Stimulated activated naive CD4-positive, alpha-beta T cell (primary cell): ENCODE measurements at regions not wholly inside any gene's neighbourhood (a gene's known extent, or its start where the extent isn't known, plus 50 kb on each side); places are given as distances from the start of the nearest gene placed in this dataset.
A peak's percentile ranks its signal among the peaks of the same experiment; 100 is the strongest.

ENCODE experiments used
- DNase-seq, 6 experiments: peaks; one replicate each; lab custom pipeline; 2025; lab: John Stamatoyannopoulos, UW

DNA sequence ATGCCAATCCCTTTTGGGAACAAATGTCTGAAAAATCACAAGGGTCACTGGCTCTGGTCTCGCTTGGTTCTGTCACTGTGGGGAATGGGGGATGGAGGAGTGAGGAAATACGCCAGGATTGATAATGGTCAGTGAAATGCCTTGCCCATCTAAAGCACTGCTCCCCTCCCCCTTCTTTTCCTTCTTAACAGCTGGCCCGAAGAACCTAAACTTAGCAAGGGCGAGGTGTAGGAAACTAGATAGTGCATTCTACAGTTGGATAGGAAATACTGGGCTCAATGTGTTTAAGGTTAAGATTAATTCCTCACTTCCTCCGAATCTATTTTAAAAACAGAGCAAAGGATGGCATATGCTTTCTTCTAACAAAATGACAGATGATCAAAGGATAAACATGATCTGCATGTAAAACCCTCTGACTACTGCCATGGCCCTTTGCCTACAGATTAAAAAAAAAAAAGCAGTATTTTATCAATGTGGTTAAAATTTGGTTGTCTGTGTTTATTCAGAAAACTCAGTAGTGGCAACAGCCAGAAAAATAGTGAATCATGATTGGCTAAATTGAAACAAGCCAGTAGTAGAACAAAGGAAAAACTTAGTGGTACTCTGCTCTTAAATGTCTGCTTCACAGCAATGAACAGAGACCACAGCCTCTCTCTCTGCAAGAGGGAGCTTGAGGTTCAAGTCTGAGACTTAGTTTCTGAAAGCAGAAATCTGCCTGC, 86.1 kb upstream of the VAV3 start:
- peak in 3 of 6 experiments; percentile 29 to 57 (median 50) for DNase-seq

DNA sequence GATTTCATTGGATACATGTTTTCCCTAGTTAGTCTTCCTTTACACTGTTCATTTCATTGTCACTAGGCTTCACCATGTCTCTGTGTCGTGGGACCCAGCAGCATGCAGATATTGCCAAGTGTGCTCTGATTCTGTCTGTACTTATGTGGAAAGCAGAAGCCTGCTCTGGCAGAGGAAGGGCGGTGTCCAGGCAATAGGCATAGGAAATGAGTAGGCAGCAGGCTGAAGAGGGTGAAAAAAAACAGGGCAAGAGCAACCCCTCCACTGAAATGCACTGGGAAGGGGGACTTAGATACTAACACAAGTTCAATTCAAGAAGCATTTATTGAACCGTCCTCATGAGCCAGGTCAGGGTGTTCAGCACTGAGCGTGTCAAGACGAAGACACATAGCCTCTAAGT, 85.2 kb upstream of the VAV3 start:
- DNase-seq: peak in 2 of 6 experiments; percentile 5 to 16

DNA sequence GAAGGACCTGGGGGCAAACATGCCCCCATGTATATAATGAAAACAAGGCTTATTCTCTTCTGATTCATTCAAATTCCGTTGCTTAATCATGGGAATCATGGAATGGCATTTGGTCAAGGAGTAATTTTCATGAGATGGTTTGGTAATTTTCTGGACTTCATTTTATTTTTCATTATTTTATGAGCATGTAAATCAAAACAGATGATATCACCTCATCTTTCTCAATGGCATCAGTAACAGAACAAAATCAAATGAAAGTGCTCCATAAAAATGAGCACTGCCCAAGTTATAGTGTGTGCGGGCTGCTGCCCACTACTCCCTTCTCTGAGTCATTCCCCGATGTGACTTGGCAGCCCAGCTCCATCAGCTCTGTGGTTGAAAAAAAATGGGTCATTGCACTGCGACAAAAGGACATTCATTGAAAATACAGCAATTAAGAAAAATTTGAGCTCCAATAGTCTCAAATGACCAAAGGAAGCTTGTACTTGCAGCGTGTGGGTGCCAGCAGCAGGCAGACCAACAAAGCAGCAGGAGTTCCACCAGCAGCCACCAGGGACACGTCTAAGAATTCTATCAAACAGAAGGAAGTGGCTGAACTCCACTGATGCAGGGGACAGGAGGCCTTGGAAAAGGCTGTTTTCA, 84.3 kb upstream of the VAV3 start:
- peak in 1 of 6 experiments; percentile 6 for DNase-seq

DNA sequence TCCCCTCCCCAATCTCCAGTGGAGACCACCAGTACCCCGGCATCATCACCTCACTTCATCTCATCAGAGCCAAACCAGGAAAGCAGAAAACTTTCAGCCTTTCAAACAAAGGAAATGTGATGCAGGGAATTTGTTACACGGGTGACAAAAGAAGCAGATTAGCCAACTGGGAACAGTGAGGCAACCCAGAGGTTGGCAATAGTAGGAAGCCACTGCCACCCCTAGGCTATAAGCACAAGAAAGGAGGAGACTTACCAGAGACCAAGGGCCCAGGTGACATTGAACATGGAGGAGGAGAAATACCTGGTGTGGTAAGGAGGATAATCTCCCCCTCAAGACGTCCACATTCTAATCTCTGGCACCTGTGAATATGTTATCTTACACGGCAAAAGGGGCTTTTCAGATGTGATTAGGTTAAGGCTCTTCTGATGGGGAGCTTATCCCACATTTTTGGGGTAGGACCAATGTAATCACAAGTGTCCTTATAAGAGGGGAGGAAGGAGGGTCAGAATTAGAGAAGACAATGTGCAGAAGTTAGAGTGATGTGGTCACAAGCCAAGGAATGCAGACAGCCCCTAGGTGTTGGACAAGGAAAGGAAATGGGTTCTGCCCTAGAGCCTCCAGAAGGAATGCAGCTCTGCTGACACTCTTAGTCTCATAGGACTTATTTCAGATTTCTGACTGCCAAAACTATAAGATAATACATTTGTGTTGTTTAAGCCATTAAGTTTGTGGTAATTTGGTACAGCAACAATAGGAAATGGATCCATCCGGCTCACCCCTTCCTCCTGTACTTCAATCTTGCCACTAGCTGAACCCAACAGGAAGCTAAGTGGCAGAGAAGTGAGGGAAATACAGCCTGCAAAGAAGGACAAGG, 83.6 kb upstream of the VAV3 start:
- DNase-seq: no peak

DNA sequence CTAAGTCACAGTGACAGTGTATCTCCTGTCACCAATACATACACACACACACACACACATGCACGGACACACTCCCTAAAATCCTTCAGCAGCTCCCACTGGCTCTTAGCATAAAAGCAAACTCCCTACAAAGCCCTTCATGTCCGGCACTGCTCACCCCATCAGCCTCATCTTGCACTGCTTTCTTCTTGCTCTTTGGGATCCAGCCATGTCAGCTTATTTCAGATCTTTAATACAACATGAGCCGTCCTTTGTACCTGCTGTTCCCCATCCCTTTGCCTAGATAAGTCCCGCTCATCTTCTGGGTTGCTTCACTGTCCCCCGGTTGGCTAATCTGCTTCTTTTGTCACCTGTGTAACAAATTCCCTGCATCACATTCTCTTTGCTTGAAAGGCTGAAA, 82.1 kb upstream of the VAV3 start:
- no peak for DNase-seq

DNA sequence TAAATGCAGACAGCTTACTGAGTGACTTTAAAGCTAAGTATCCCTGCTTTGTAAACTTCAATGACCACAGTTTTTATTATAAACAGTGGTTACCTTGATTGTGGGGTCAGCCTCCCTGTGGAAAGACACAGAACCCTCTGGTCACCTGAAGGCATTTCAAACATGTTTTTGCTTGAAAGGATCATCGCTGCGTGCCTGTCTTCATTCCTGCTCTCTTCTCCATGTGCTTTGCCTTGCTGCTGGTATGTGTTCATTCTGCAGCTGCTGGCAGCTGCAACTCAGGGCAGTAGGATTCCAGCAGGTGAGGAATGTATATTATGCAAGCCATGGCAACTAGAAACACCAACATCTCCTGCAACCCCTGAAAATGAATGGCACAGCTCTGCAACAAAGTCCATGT, 81.0 kb upstream of the VAV3 start:
- no peak for DNase-seq

DNA sequence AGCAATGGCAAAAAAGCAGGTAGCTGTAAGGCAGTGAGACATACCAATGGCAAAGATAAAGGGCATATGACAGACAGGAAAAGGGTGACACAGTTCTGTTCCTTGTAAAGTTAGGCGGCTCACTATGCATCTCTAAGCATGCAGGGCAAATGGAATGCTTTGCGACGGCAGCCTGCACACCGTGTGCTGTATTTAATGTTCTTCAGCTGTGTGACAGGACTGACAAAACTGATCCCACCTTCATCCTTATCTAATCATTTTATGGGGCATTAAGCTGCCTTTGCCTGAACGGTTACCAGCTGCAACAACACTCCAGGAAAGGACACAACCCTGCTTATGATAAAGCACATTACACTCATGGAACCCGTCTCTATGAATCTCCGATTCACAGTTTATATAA, 80.5 kb upstream of the VAV3 start:
- DNase-seq: peak in 1 of 6 experiments; percentile 18

DNA sequence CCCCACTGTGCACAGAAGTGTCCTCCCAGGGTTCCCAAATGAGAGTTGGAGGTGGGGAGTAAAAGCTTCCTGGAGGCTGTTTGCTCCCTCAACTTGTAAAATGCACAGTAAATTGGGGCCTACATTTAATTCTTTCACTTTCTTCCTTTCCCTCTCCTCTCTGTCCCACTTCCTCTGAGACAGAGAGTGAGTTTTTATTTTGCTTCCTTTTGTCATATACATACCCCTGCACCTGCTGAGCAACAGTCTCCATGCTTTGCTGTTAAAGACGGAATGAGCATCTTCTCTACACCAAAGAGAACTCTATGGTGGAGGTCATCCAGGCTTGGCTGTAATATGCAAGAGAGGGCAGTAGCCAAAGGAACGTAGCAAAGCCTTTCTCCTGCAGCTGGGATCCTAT, 79.3 kb upstream of the VAV3 start:
- no peak for DNase-seq

DNA sequence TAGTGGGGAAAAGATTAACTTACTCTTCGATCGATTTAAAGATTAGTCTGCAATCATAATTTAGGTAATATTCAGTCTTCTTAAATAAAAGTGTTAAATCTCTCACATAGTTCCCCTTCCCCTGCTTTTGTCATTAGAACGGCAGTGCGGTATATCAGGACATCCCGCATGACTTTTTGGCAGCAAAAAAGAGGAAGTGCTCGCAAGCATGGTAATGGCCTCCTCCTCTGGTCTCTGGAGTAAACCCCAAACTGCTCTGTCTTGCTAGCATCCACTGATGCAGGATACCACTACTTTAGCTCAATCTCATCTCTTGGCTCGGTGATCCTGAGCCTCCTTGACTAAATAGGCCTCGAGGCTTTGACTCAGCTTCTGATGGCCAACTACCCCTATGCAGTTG, 78.7 kb upstream of the VAV3 start:
- no peak for DNase-seq

DNA sequence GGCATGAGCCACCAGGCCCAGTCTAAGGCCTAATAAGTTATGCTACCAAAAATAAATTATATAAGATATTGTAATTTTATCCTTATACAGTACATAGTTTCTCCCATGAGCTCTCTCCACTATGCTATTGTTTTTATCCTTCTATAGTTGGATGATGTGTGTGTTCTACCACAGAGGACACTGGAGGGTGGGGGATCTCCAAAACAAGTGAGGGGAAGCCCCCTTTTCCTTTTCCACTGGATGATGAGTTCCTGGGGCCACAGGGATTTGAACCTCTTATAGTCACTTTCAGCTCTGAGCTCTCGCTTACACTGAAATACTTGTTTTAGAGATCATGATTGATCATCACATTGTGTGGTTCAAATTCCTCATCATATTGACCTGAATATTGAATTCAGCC, 77.6 kb upstream of the VAV3 start:
- DNase-seq: no peak

DNA sequence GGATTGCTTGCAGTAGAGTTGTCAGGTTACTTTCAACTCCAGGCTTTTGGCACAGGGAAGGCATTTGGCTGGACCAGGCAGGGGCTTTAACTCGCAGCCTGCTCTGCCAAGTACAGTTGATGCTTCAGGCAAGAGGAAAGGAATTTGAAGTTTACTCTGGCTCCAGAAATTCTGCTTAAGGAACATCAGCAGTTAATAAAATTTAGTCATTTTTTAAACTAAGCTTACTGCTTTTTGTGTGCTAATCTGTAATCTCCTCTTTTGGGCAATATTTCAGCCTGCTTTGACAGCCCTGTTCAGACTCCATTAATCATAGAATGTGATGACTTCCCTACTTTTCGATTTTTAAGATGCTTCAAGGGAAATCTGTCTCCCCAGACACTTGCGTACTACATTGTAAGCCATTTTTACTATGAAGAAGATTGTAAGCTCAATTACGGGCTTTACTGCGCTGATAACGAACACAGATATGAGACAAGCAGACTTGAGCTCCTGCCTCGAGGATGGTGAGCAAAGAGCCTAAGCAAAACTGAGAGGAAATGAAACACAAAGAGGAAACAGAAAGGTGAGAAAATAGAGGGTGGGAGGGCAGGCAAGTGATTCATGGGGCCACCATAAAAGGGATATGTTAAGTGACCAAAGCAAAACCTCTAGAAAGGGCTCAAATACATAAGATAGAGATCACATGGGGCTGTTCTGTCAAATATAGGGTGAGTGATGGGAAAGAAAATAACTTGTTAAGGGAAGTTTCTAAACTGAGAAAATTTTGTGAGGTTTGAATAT, 76.6 kb upstream of the VAV3 start:
- peak in 2 of 6 experiments; percentile 5 to 6 for DNase-seq

DNA sequence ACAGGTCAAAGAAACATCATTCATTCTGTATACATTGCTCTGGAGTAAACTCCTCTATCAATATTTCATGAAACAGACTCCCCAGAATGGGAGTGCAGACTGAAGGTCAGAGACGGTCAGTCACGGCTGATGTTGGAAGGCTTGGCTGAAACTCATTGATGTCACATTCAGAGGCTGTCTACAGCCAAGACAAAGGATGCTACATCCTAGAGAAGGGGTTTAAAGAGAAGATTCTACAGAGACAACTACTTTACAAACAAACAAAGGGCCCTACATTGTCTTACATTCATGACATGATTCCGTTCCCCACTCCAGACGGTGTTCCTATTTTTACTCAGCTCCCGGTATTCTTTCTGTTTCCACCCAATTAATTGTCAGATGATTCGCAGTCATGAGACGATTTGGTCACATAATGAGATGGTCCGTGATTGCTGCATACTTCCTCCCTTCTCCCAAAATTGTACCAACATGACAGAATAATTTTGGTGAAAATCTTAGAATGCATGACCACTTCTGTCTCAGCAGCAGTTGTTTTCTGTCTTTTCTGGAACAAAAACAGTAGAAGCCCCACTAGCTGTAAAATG, 73.8 kb upstream of the VAV3 start:
- DNase-seq: no peak

DNA sequence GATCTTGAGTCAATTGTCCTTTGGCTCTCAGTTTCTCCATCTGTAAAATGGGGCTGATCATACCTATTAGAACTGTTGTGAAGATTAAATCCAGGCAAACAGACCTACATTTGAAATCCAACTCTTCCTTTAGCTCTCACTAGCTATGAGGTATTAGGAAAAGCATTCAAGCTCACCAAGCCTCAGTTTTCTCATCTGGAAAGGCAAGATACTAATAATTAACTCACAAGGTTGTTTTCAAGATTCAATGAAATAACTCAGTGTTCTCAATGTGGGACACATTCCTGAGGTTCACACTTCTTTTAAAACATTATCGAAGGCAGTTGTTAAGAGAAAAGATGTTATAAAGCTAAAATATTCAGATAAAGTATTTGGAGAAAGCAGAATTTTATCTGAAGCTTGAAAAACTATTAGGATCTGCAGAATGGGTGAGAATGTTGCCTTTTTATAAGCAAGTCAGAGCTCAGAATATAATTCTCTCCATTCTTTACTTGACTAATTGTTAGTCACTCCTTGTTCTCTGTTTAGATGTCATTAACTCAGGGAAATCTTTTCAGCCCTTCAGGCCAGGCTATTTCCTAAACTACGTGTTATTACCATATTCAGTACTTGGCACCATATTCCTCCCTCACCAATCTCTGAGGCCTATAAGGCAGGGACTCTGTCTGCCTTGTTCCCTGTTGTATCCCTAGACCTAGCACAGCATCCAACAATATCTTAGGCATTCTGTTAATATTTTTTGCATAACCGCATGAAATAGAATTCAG, 72.0 kb upstream of the VAV3 start:
- no peak for DNase-seq

DNA sequence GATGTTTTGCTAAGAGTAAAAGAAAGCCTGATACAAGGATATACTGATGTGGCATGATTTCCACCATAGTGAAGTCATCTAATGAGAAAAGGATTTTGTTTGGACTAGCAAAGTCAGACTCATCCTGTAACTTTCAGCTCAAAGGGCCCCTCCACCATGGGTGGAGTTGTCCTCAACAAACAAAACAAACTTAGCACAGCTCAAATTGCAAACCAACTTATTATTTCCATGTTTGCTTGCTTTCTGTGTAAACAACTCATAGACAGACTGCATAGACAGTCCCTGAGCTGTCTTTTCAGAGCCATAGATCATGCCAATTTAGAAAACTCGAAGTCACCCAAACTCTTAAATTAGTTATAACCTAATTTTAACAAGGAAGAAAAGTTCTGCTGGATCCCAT, 69.4 kb upstream of the VAV3 start:
- no peak for DNase-seq

DNA sequence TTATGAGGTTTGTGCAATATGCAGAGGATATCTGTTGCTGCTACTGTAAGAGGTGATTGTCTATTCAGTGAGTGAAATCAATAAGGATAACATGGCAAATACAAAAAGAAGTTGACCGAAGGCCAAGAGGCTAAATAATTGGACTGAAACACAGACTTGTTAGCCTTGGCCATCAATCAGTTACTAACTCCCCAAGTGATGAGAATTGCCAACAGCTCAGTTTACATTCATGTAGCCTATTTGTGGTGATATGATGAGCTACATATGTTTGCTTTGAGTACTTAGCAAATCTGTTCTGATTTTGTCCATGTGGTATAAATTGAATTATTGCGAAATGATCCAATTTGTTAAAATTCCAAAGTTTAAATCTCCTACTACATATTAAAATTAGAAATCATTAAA, 68.6 kb upstream of the VAV3 start:
- no peak for DNase-seq

DNA sequence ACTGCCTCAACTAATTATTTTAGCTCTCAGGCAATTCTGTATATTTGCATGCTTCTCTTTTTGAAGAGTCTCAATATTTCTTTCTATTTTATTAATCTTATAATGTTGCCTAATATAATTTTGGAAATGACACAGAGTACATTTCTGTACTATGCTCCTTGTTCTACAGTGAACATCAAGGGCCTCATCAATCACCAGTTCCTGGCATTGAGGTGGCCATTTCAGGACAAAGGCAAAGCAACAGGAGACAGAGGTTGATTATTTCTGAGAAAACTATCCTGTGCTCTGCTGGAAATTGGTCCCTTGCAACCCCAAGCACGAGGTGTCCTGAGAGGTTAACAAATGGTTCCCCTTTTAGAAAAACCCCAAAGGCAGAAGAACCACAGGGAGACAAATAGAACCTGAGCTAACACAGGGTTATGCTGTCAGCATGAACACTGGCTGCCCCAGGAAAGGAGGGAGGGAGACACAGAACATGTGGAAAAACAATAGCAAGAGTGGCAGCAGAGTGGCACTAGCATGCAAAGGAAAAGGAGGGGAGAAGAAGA, 63.9 kb upstream of the VAV3 start:
- DNase-seq: no peak

DNA sequence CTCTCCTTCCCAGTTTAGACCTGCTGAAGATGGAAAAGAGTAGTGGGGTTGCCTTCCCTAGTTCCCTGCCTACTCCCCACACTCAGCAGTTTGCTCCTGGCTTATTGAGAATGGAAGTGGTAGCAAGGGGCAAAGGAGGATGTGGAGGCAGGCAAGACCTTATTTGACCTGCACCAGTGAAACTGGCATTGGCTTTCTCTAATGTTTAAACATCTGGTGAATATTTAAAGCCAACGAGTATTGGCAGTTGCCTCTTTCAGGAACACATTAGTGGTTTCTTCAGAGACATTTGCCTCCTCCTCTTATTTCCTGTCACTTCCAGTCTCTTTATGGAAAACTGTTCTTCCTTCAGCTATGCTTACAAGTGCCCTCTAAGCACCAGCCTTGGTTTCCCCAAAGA, 62.4 kb upstream of the VAV3 start:
- no peak for DNase-seq

DNA sequence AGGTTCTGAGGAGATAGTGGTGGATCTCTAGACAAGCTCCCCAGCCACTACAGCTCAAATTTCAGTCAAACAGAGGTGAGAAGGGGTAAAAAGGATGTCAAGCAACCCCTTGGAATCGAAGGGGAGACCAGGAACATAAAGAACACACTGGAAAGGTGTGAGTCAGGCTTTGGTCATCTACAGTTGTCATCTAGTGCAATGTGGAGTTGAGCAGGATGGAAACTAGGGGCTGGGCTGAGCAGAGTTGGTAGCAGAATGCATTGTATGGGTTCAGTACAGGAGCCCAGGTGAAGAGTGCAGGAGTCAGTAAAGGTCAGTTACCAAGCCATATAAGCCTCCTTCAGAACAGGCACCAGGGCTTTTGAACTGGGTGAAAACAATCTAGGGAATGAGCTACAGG, 52.7 kb upstream of the VAV3 start:
- DNase-seq: no peak

DNA sequence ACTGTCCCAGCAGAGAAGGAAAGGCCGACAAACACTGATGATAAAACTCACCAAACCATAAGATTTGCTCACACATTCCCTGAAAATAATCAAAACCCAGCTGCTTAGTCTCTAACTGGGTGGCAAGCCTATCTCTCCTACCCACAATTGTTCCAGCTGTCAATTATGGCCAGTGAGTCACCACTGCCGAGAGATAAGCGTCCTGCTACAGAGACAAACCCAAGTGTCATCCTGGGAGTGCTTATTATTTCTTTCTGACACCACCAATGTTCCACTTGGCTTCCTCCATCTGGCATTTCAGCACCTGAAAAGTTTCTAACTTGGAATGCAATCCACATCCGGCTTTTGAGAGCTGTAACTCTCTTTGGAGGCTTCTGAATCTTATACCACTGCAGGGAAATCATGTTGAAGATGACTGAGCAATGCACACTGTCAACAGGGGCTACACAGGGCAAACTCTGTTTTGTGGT, 51.5 kb upstream of the VAV3 start:
- no peak for DNase-seq
